Activated T-cell treated with anti-CD3 and anti-CD28 coated beads, Interleukin-2, amount 50 U/mL, for 4 hours (primary cell): ENCODE measurements at regions not wholly inside any gene's neighbourhood (a gene's known extent, or its start where the extent isn't known, plus 50 kb on each side); places are given as distances from the start of the nearest gene placed in this dataset.
"Not testable (repeated sequence)": the region's sequence is repeated elsewhere in the genome, so short reads cannot be mapped to it uniquely, and the experiment has no call there.

Experiments
- ATAC-seq, 2 donors: fragments of 200-7000 bp; cut with Tn5 transposase; one replicate each; pipeline ENCODE4 v1.10.0; 2021
- DNase-seq: peaks from one replicate; pipeline ENCODE4 v3.0.0-alpha.2; 2020
- H3K27me3 Mint-ChIP-seq: one replicate; pipeline ENCODE4 v1.8.0; 2021; ENCODE audit warnings: low read depth, mixed read lengths
- H3K36me3 Mint-ChIP-seq: one replicate; pipeline ENCODE4 v1.8.0; 2022; ENCODE audit warnings: mixed read lengths; ENCODE audit not compliant: insufficient read depth
- H3K4me1 Mint-ChIP-seq: one replicate; pipeline ENCODE4 v1.8.0; 2021; ENCODE audit warnings: low read depth, mixed read lengths
- H3K4me3 Mint-ChIP-seq: one replicate; pipeline ENCODE4 v1.8.0; 2021; ENCODE audit warnings: mild to moderate bottlenecking, moderate library complexity, mixed read lengths
- H3K9me3 Mint-ChIP-seq: one replicate; pipeline ENCODE4 v1.8.0; 2021; ENCODE audit warnings: mixed read lengths

GRCh38 chr13:65508745-65509144, 1721.4 kb downstream of the PCDH9 start:
- Mint-ChIP-seq H3K9me3 (peaks cover 4% of the 10 kb centered on the region), H3K4me3 (no peak overlapping the region), H3K4me1 (no peaks in the 10 kb centered on the region), H3K36me3 (no peaks in the 10 kb centered on the region), H3K27me3 (no peaks in the 10 kb centered on the region)
- DNase-seq, result no peak
- no peak for ATAC-seq

DNA sequence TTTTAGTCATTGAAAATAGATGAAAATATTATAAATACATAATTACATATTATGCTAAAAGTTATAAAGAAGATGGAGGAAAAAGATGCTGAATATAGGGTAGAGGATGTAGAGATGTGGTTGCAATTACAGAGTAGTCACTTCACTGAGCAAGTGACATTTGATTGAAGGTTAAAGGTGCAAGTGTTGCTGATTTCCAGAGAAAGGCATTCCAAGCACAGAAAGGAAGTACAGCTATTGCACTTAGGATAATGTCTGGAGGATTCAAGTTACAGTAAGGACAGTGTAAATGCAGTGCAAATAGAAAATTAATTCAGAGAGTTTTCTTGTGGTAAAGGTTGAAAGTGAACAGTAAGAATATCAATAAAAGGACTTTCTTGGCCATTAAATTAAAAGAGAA, 1721.8 kb downstream of the PCDH9 start:
- ATAC-seq (no peak), DNase-seq (no peak)
- Mint-ChIP-seq H3K36me3 (no peaks in the 10 kb centered on the region), H3K27me3 (no peaks in the 10 kb centered on the region), H3K4me3 (no peak overlapping the region), H3K9me3 (peaks cover 4% of the 10 kb centered on the region), H3K4me1 (no peaks in the 10 kb centered on the region)

DNA sequence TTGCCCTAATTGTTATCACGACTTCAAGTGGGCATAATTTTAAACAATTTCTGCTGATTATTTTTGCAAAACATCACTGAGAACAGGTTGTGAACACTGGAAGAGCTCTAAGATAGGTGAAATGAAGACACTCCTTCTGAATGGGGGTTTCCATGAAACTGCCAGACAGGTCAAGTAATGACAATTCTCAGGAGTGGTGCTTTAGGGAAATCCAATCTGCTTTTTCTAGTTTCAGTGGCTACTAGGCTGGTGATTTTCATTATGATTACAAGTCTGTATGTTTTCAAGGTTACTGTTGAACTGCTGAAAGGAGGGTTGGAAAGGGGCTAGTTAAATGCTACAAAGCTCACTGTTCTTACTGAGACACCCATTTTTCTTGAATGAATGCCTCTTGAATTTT, 1724.2 kb downstream of the PCDH9 start:
- Mint-ChIP-seq H3K9me3 (peaks cover 7% of the 10 kb centered on the region), H3K4me3 (no peak overlapping the region), H3K4me1 (no peaks in the 10 kb centered on the region), H3K27me3 (no peaks in the 10 kb centered on the region), H3K36me3 (no peaks in the 10 kb centered on the region)
- ATAC-seq, result no peak
- no peak for DNase-seq

- H3K36me3 Mint-ChIP-seq, result no peaks in the 10 kb centered on the region
- no peak overlapping the region for H3K4me3 Mint-ChIP-seq
- no peaks in the 10 kb centered on the region for H3K27me3 Mint-ChIP-seq
- DNase-seq, result no peak
- peaks cover 10% of the 10 kb centered on the region for H3K9me3 Mint-ChIP-seq
- no peaks in the 10 kb centered on the region for H3K4me1 Mint-ChIP-seq
- no peak for ATAC-seq
Measured at GRCh38 chr13:65504213-65504612, 1725.9 kb downstream of the PCDH9 start.

DNA sequence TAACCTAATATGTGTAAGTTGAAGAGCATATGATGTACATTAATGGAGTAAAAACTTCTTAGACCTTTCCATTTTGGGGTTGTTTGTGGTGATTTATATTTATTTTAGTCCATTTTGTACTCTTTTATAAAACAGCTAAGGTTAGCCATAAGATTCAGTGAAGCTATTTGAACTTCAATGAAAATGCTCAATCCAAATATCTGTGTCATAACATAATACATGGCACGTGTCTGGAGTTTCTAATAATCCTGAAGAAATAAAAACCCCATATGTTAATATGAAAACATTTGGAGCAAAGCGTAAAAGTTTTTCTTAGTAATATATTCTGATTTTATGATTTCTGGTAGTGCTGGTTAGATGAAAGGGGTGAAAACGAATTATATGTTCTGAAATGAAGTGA, 1729.7 kb downstream of the PCDH9 start:
- ATAC-seq (no peak), DNase-seq (no peak)
- Mint-ChIP-seq H3K4me3 (no peak overlapping the region), H3K36me3 (no peaks in the 10 kb centered on the region), H3K9me3 (peaks cover 16% of the 10 kb centered on the region), H3K27me3 (no peaks in the 10 kb centered on the region), H3K4me1 (no peaks in the 10 kb centered on the region)

DNA sequence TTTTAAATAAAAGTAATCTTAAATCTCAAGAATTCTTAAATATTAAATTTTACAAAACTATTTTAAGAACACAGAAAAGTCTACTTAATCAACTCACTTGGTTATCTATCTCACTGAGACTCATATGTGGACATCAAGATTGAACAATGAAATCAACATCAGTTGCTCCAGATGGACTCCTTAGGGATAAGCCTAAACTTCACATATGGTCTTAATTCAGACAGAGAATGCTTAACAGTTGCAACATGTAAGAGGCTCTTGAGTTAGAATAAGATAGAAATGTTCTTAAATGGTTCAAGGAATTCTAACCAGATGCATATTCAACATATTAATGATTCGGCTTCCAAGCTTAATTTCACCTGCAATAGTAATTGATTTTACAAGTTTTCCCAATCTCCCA, 1730.9 kb downstream of the PCDH9 start:
- H3K9me3 Mint-ChIP-seq, result peaks cover 13% of the 10 kb centered on the region
- H3K4me1 Mint-ChIP-seq, result no peaks in the 10 kb centered on the region
- ATAC-seq, result no peak
- no peaks in the 10 kb centered on the region for H3K27me3 Mint-ChIP-seq
- no peak for DNase-seq
- H3K36me3 Mint-ChIP-seq, result no peaks in the 10 kb centered on the region
- H3K4me3 Mint-ChIP-seq, result no peak overlapping the region

GRCh38 chr13:65497265-65497664, 1732.9 kb downstream of the PCDH9 start:
- H3K27me3 Mint-ChIP-seq, result no peaks in the 10 kb centered on the region
- no peaks in the 10 kb centered on the region for H3K36me3 Mint-ChIP-seq
- ATAC-seq, result no peak
- H3K9me3 Mint-ChIP-seq, result peaks cover 9% of the 10 kb centered on the region
- no peaks in the 10 kb centered on the region for H3K4me1 Mint-ChIP-seq
- DNase-seq, result no peak
- no peak overlapping the region for H3K4me3 Mint-ChIP-seq

GRCh38 chr13:65490725-65491124, 1739.4 kb downstream of the PCDH9 start:
- not testable (repeated sequence) for ATAC-seq, H3K27me3 Mint-ChIP-seq, H3K36me3 Mint-ChIP-seq, DNase-seq, H3K4me3 Mint-ChIP-seq, H3K4me1 Mint-ChIP-seq
- H3K9me3 Mint-ChIP-seq, result peaks cover 11% of the 10 kb centered on the region

GRCh38 chr13:65488606-65489005, 1741.5 kb downstream of the PCDH9 start:
- H3K36me3 Mint-ChIP-seq, result no peaks in the 10 kb centered on the region
- no peaks in the 10 kb centered on the region for H3K4me1 Mint-ChIP-seq
- ATAC-seq (no peak), DNase-seq (no peak)
- H3K9me3 Mint-ChIP-seq, result peaks cover 11% of the 10 kb centered on the region
- no peaks in the 10 kb centered on the region for H3K27me3 Mint-ChIP-seq
- no peak overlapping the region for H3K4me3 Mint-ChIP-seq

DNA sequence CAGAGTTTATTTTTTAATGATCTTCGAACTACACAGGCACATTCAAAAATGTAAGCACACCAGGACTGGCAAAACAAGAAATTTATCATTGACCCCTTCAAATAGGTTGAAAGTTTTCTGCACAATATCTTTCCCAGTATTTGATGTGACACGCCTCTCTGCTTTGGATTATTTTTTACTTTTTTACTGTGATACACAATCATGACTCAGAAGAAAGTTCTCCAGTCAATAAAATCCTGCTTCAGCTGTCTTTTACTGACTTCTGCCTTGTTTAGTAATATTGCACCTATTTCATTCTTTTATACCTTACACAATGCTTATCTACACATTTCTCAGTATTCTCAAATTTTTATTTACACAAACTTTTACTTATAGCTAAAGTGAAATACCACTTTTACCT, 1750.4 kb downstream of the PCDH9 start:
- no peaks in the 10 kb centered on the region for H3K4me1 Mint-ChIP-seq
- ATAC-seq, result no peak
- no peaks in the 10 kb centered on the region for H3K36me3 Mint-ChIP-seq
- H3K27me3 Mint-ChIP-seq, result no peaks in the 10 kb centered on the region
- no peak for DNase-seq
- H3K9me3 Mint-ChIP-seq, result peaks cover under 1% of the 10 kb centered on the region
- H3K4me3 Mint-ChIP-seq, result no peak overlapping the region

DNA sequence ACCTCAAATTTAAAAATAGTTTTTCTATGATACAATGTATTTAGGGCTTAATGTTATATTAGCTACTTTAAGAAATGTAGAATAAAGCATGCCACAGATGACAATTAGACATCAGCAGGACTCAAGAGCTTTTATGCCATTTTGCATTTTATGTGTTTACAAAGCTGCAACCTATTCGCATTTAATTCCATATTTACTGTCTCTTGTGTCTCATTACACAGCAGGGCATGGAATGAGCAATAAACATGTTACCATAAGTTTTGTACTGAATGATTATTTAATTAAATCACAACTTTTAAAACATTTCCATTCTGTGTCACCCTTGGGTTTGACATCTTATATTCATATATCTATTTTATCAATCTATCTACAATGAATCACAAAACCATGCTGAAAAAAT, 1756.9 kb downstream of the PCDH9 start:
- Mint-ChIP-seq H3K9me3 (peaks cover 3% of the 10 kb centered on the region), H3K4me3 (no peak overlapping the region), H3K27me3 (no peaks in the 10 kb centered on the region), H3K4me1 (no peaks in the 10 kb centered on the region), H3K36me3 (no peaks in the 10 kb centered on the region)
- DNase-seq (no peak), ATAC-seq (no peak)

DNA sequence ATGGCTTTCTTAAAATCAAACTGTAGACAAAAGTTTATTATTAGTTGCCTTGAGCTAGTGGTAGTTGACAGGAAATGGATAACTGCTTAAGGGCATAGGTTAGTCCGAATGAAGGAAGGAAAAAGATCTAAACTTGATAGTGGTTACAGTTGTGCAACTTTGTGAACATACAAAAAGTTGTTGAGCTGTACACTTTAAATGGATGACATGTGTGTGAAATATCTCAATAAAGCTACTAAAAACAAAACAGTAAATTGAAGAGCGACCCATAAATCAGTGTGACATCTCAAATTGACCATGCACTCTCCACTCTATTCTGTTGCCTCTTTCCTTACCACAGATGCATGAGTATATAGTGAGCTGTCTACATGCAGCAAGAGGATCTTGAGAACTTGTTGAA, 1757.8 kb downstream of the PCDH9 start:
- H3K4me1 Mint-ChIP-seq, result no peaks in the 10 kb centered on the region
- no peaks in the 10 kb centered on the region for H3K36me3 Mint-ChIP-seq
- no peaks in the 10 kb centered on the region for H3K27me3 Mint-ChIP-seq
- H3K9me3 Mint-ChIP-seq, result peaks cover 3% of the 10 kb centered on the region
- ATAC-seq, result no peak
- DNase-seq, result no peak
- no peak overlapping the region for H3K4me3 Mint-ChIP-seq

DNA sequence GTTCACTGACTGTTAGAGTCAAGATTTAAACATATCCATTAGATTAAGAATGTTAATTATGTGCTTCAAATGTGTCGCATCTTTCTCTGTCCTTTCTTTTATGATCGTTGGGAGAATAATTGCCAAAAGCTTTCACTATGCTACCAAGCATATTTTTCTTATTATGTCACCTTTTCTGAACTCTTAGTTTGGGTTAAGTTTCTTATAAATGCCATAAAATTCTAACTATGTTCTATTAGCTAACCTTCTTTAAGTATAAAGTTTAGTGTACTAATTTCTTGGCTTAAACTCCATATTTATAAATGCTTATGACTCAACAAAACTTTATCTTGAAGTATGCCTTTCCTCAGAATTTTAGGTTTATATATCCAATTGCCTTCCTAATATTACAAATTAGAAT, 1759.4 kb downstream of the PCDH9 start:
- no peaks in the 10 kb centered on the region for H3K36me3 Mint-ChIP-seq
- no peaks in the 10 kb centered on the region for H3K4me1 Mint-ChIP-seq
- DNase-seq, result no peak
- H3K9me3 Mint-ChIP-seq, result peaks cover 7% of the 10 kb centered on the region
- no peak overlapping the region for H3K4me3 Mint-ChIP-seq
- H3K27me3 Mint-ChIP-seq, result no peaks in the 10 kb centered on the region
- no peak for ATAC-seq

DNA sequence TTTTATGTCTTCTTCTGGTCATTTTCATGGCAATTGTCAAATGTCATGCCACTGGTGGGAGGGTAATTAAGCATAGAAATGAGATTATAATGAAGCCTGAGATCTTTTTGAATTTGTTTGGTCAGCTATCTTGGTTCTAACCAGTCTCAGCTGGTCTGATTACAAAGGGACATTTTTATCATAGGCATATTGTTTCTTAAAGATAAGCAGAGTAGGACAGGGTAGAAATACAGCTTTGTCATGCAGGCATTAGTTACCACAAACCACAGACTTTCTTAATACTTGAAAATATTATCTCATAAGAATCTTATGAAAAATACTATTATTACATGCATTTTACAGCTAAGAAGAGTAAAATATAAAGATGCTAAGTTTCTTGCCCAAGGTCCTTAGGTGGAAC, 1761.5 kb downstream of the PCDH9 start:
- peaks cover 9% of the 10 kb centered on the region for H3K9me3 Mint-ChIP-seq
- no peaks in the 10 kb centered on the region for H3K36me3 Mint-ChIP-seq
- ATAC-seq (no peak), DNase-seq (no peak)
- no peaks in the 10 kb centered on the region for H3K27me3 Mint-ChIP-seq
- H3K4me3 Mint-ChIP-seq, result no peak overlapping the region
- no peaks in the 10 kb centered on the region for H3K4me1 Mint-ChIP-seq

GRCh38 chr13:65461590-65461989, 1768.5 kb downstream of the PCDH9 start:
- Mint-ChIP-seq H3K4me3 (no peak overlapping the region), H3K4me1 (no peaks in the 10 kb centered on the region), H3K9me3 (peaks cover 19% of the 10 kb centered on the region), H3K36me3 (no peaks in the 10 kb centered on the region), H3K27me3 (no peaks in the 10 kb centered on the region)
- ATAC-seq, result no peak
- DNase-seq, result no peak

GRCh38 chr13:65460136-65460535, 1770.0 kb downstream of the PCDH9 start:
- Mint-ChIP-seq H3K9me3 (peaks cover 12% of the 10 kb centered on the region), H3K4me1 (no peaks in the 10 kb centered on the region), H3K4me3 (no peak overlapping the region), H3K36me3 (no peaks in the 10 kb centered on the region), H3K27me3 (no peaks in the 10 kb centered on the region)
- DNase-seq, result no peak
- ATAC-seq, result no peak
